GM13977 (cell line): ENCODE measurements at regions not wholly inside any gene's neighbourhood (a gene's known extent, or its start where the extent isn't known, plus 50 kb on each side); places are given as distances from the start of the nearest gene placed in this dataset.
A peak's percentile ranks its signal among the peaks of the same experiment; 100 is the strongest.
"Not testable (repeated sequence)": the region's sequence is repeated elsewhere in the genome, so short reads cannot be mapped to it uniquely, and the experiment has no call there.

Experiments used
- DNase-seq: peaks from one replicate; pipeline ENCODE4 v3.0.0; 2012; ENCODE audit warnings: low spot score
- in situ Hi-C: fragments of 300-500 bp; cut with MboI; formaldehyde crosslinking; loops from one replicate; pipeline ENCODE4 v1.12.0; 2022; ENCODE audit warnings: low sequenced_read_pairs, low pct_unique_long_range_greater_than_20kb, mixed read lengths, inconsistent platforms; ENCODE audit not compliant: unreplicated experiment
- TF ChIP-seq, protein P1 (sequence below): IDR thresholded peaks from 2 replicates; pipeline ENCODE4 v1.5.1; 2012; ENCODE audit warnings: mild to moderate bottlenecking, control low read depth; ENCODE audit not compliant: insufficient read depth; ENCODE audit errors: extremely low read depth, missing control alignments

DNA sequence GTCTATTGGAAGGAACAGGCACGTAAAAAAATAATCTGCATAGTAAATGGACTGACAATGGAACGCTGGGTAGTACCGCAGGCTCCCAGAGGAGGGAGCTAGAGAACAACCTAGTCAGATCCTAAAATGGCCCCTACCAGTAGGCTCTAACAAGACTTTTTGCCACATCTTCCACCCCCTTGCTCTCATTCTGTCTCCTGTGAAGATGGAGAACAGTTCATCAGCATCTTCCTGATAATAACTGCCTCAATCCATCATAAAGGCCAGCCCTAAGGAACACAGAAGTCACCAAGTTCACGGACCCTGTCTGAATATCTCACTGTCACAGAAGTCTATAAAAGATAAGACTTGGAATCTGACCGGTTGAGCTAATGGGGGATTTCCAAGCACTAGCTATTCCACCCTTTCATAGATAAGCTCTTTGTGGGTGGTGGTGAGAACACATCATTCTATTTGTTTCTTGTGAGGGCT lies 133.4 kb downstream of the SLC1A3 start:
- in situ Hi-C loops, result loop anchor here (5.0 to 25.0 kb wide), 3 partner anchors 128 to 473 kb away; no protein-coding TSS in a partner anchor
- TF ChIP-seq, protein P1, sequence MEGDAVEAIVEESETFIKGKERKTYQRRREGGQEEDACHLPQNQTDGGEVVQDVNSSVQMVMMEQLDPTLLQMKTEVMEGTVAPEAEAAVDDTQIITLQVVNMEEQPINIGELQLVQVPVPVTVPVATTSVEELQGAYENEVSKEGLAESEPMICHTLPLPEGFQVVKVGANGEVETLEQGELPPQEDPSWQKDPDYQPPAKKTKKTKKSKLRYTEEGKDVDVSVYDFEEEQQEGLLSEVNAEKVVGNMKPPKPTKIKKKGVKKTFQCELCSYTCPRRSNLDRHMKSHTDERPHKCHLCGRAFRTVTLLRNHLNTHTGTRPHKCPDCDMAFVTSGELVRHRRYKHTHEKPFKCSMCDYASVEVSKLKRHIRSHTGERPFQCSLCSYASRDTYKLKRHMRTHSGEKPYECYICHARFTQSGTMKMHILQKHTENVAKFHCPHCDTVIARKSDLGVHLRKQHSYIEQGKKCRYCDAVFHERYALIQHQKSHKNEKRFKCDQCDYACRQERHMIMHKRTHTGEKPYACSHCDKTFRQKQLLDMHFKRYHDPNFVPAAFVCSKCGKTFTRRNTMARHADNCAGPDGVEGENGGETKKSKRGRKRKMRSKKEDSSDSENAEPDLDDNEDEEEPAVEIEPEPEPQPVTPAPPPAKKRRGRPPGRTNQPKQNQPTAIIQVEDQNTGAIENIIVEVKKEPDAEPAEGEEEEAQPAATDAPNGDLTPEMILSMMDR, result peak; percentile 84
- DNase-seq, result peak; percentile 75

GRCh38 chr5:36740259-36740898 lies 134.0 kb downstream of the SLC1A3 start:
- in situ Hi-C loops, result loop anchor here (10.0 to 25.0 kb wide), 2 partner anchors 264 to 472 kb away; no protein-coding TSS in a partner anchor
- TF ChIP-seq, protein P1, result no peak
- no peak for DNase-seq

GRCh38 chr5:36741128-36741527 lies 134.7 kb downstream of the SLC1A3 start:
- no peak for DNase-seq
- in situ Hi-C loops, result loop anchor here (10.0 to 25.0 kb wide), 2 partner anchors 264 to 471 kb away; no protein-coding TSS in a partner anchor
- TF ChIP-seq, protein P1, result no peak

GRCh38 chr5:36743891-36744772 lies 132.4 kb upstream of the NIPBL start:
- TF ChIP-seq, protein P1, result peak; percentile 83
- no peak for DNase-seq
- in situ Hi-C loops, result loop anchor here (10.0 to 25.0 kb wide), 2 partner anchors 261 to 468 kb away; no protein-coding TSS in a partner anchor

DNA sequence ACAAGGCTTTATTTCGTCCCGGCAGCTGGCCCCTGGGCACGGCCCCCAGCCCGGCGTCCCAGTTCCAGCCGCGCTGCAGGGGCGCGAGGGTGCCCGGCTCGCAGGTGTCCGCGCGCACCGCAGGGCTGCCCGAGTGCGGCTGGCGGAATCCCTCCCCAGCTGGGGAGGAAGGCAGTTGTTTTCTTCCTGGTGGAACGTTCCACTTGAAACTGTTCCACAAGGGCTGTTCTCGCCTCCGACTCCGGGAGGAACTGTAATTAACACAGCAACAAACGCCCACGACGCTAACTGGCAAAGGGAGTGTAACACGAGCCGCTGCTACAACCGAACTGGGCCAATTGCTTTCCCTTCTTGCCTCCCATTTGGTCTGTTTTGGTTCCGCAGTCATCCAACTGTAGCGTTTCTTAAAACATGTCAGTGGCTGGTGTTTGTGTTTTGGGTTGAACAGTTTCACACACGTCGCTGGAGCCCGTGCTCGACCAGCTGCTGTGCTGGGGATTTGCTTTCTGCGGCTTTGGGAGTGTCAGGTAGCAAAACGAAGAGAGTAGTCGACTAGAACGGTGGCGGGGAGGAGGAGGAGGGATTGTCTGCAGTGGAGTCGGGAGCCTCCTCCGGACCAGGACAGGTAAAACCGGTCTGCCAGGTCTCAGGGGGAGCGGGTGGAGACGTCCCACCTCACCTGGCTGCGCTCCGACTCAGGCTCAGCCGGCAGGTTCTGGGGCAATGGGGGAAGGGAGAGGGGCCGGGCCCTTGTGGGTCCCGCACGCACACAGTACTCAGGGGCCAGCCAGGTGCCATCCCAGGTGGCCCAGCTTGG lies 131.6 kb upstream of the NIPBL start:
- DNase-seq, result peak; percentile 76
- TF ChIP-seq, protein P1, result no peak
- in situ Hi-C loops, result loop anchor here (10.0 to 25.0 kb wide), 2 partner anchors 260 to 467 kb away; no protein-coding TSS in a partner anchor

DNA sequence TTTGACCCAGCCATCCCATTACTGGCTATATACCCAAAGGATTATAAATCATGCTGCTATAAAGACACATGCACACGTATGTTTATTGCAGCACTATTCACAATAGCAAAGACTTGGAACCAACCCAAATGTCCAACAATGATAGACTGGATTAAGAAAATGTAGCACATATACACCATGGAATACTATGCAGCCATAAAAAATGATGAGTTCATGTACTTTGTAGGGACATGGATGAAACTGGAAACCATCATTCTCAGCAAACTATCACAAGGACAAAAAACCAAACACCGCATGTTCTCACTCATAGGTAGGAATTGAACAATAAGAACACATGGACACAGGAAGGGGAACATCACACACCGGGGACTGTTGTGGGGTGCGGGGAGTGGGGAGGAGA lies 128.8 kb upstream of the NIPBL start:
- not testable (repeated sequence) for DNase-seq
- in situ Hi-C loops, result loop anchor here (10.0 to 25.0 kb wide), 2 partner anchors 257 to 465 kb away; no protein-coding TSS in a partner anchor
